HEK293T (cell line): ENCODE measurements at regions not wholly inside any gene's neighbourhood (a gene's known extent, or its start where the extent isn't known, plus 50 kb on each side); places are given as distances from the start of the nearest gene placed in this dataset.

Experiments used
- ARNT ChIP-seq: fragments of 450-650 bp; IDR thresholded peaks from 2 replicates; pipeline ENCODE4 v1.6.1; 2017; ENCODE audit warnings: mild to moderate bottlenecking
- BHLHE40 ChIP-seq: fragments of 450-650 bp; IDR thresholded peaks from 2 replicates; pipeline ENCODE4 v1.6.1; 2016; ENCODE audit warnings: mild to moderate bottlenecking, moderate library complexity, borderline replicate concordance
- FOXA1 ChIP-seq: fragments of 450-650 bp; IDR thresholded peaks from 2 replicates; pipeline ENCODE4 v1.6.1; 2016; ENCODE audit warnings: mild to moderate bottlenecking
- FOXK2 ChIP-seq: fragments of 450-650 bp; IDR thresholded peaks from 2 replicates; pipeline ENCODE4 v1.6.1; 2016; ENCODE audit warnings: mild to moderate bottlenecking
- L3MBTL2 ChIP-seq: fragments of 450-650 bp; conservative IDR thresholded peaks from 2 replicates; pipeline ENCODE4 v1.6.1; 2016; ENCODE audit warnings: mild to moderate bottlenecking
- LEF1 ChIP-seq: fragments of 450-650 bp; IDR thresholded peaks from 2 replicates; pipeline ENCODE4 v1.6.1; 2017; ENCODE audit warnings: mild to moderate bottlenecking, borderline replicate concordance
- NFRKB ChIP-seq: fragments of 450-650 bp; IDR thresholded peaks from 2 replicates; pipeline ENCODE4 v1.6.1; 2016; ENCODE audit warnings: mild to moderate bottlenecking, moderate library complexity
- SUZ12 ChIP-seq: fragments of 450-650 bp; IDR thresholded peaks from 2 replicates; pipeline ENCODE4 v1.6.1; 2016; ENCODE audit warnings: mild to moderate bottlenecking
- TARDBP ChIP-seq: fragments of 450-650 bp; IDR thresholded peaks from 2 replicates; pipeline ENCODE4 v1.6.1; 2016
- ZNF384 ChIP-seq: fragments of 450-650 bp; IDR thresholded peaks from 2 replicates; pipeline ENCODE4 v1.6.1; 2016

- TF ChIP-seq SUZ12 (no peak), ZNF384 (no peak), NFRKB (no peak), ARNT (no peak), LEF1 (no peak), BHLHE40 (no peak), FOXK2 (no peak), TARDBP (no peak), FOXA1 (no peak), L3MBTL2 (no peak)
Measured at GRCh38 chr21:41604583-41605041, 96.7 kb upstream of the TMPRSS2 start.
